RWPE1 (cell line): ENCODE measurements at regions not wholly inside any gene's neighbourhood (a gene's known extent, or its start where the extent isn't known, plus 50 kb on each side); places are given as distances from the start of the nearest gene placed in this dataset.

Source experiments
- CTCF ChIA-PET: fragments of 350-600 bp; sonication (Branson Sonifier 250); formaldehyde crosslinking; extraction: SDS; loops from one replicate; lab custom pipeline; 2021; lab: Yijun Ruan, JAX
- POLR2A ChIA-PET: fragments of 400-600 bp; formaldehyde crosslinking; extraction: SDS; loops from one replicate; lab custom pipeline; 2020; ENCODE audit warnings: antibody characterized with exemption; ENCODE audit not compliant: low non-redundant PET; lab: Yijun Ruan, JAX
- DNase-seq: peaks from one replicate; pipeline ENCODE4 v3.0.0; 2012; ENCODE audit warnings: low spot score
- H3K27ac ChIP-seq: fragments of 450-650 bp; 2 replicates; pipeline ENCODE4 v1.5.1; 2017
- CTCF ChIP-seq: fragments of 450-650 bp; conservative IDR thresholded peaks from 2 replicates; pipeline ENCODE4 v1.5.1; 2017; ENCODE audit warnings: low read depth, mild to moderate bottlenecking

- no peak for TF ChIP-seq CTCF
- no peak overlapping the region for H3K27ac ChIP-seq
- ChIA-PET POLR2A (no interaction called here), CTCF (no interaction called here)
- no peak for DNase-seq
Measured at GRCh38 chr6:103937389-103937788, 922.3 kb downstream of the HACE1 start.

GRCh38 chr6:103925317-103925716 is 934.4 kb downstream of the HACE1 start:
- no peak for TF ChIP-seq CTCF
- no peak overlapping the region for H3K27ac ChIP-seq
- CTCF ChIA-PET: no interaction called here
- POLR2A ChIA-PET: no interaction called here
- DNase-seq: no peak

DNA sequence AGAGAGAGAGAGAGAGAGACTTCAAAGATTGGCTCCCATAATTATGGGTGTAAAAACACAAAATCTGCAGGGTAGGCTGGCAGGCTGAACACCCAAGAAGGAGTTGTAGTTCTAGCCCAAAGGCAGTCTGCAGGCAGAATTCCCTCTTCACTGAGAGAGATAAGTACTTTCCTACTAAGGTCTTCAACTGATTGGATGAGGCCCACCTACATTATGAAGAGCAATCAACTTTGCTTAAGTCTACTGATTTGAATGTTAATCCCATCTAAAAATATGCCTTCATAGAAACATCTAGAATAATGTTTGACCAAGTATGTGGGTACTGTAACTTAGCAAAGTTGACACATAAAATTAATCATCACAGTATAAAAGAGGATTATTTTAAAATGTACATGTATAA is 949.7 kb downstream of the HACE1 start:
- ChIA-PET POLR2A (no interaction called here), CTCF (no interaction called here)
- TF ChIP-seq CTCF: no peak
- no peak for DNase-seq
- H3K27ac ChIP-seq: no peak overlapping the region

- ChIA-PET POLR2A (no interaction called here), CTCF (no interaction called here)
Measured at GRCh38 chr6:103908898-103909297, 950.8 kb downstream of the HACE1 start.

DNA sequence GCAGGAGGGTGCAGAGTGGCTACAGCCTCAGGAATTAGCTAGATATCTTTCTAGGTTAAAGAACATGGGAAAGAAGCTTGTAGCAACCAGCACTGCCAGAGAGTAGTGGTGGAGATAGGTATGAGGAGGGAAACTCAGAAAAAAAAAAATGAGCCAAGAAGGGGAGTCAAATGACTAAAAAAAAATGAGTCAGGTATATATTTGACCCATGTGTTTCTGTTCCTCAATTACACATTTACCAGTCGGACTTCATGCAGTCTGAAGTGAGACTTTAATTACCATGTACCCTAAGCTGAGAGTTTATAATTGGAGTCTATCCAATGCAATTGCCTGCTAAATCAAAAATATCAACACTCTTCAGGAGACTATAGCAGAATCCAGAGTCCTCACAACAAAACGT is 964.6 kb downstream of the HACE1 start:
- POLR2A ChIA-PET: no interaction called here
- CTCF ChIA-PET: no interaction called here
- DNase-seq: no peak

More at GRCh38 chr6:103908898-103909297, 950.8 kb downstream of the HACE1 start:
- DNase-seq: no peak
- TF ChIP-seq CTCF: no peak
- H3K27ac ChIP-seq: no peak overlapping the region

DNA sequence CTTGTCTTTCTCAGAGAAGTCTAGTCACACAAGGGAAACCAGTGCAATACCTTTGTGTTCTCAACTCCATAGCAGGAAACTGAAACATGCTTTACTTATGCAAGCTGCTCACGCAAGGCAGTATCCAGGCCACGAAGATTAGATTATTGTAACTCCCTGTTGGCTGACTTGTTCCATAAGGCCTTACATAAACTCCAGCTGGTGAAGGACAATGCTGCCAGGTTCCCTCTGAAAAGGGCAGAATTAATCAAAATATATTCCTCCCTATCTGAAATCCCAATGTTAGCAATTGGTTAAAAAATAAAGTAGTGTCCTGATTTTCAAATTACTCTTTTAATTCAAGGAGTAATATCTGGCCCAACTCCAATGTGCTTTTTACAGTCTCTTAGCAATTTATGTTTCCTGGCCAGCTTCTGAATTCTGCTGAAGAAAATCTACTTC is 966.6 kb downstream of the HACE1 start:
- no peak for DNase-seq
- ChIA-PET POLR2A (no interaction called here), CTCF (interaction anchor here (0.5 kb wide), 1 partner anchor 15 kb away, joined by 3 read pairs; no protein-coding TSS in a partner anchor)
- no peak overlapping the region for H3K27ac ChIP-seq
- TF ChIP-seq CTCF: no peak

More for the DNA sequence above, 964.6 kb downstream of the HACE1 start:
- no peak overlapping the region for H3K27ac ChIP-seq
- TF ChIP-seq CTCF: no peak
